RKO (cell line): ENCODE measurements at regions not wholly inside any gene's neighbourhood (a gene's known extent, or its start where the extent isn't known, plus 50 kb on each side); places are given as distances from the start of the nearest gene placed in this dataset.

ENCODE experiments used
- DNase-seq: peaks from one replicate; pipeline ENCODE4 v3.0.0-alpha.2; 2016; ENCODE audit warnings: low spot score

DNA sequence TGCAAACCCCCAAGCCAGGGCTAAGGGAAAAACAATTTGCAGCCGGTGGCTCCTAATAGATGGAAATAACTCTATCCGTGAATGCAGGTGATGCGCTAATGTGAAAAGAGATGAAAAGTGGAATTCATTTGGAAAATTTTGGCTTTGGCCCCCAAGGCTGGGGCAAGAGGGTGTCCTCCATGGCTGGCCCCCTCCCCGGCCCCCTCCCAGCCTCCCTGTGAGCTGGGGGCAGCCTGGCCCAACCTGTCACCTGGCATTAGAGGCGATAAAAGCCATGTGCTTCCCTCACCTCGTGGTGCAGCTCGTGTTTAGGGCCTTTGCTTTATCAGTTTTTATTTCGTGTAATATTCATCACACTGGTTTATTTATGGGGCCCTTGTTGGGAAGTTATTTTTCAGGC is 267.2 kb downstream of the ENGASE start:
- DNase-seq = no peak

DNA sequence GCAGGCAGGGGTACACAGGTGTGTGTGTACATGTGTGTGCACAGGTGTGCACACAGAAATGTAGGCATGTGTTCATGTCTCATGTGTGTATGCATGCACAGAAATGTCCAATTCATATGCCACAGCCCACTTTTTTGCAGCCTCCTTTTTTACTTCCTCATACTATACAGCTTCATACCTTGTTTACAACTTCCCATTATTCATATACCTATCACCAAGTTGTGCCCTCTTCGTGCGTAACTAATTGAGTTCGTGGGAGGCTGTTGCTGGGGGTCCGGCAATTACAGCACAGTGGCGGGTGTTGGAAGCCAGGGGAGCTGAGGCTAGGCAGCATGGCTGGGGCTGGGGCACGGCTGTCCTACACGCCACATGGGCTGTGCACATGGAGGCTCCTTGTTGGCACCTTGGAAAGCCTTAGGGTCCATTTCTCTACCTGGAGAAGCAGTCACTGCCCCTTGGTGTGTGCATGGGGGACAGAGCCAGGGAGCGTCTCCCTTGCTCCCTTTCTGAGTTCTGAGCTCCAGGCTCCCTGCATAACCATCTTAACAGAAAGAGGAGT is 266.7 kb downstream of the ENGASE start:
- no peak for DNase-seq

DNA sequence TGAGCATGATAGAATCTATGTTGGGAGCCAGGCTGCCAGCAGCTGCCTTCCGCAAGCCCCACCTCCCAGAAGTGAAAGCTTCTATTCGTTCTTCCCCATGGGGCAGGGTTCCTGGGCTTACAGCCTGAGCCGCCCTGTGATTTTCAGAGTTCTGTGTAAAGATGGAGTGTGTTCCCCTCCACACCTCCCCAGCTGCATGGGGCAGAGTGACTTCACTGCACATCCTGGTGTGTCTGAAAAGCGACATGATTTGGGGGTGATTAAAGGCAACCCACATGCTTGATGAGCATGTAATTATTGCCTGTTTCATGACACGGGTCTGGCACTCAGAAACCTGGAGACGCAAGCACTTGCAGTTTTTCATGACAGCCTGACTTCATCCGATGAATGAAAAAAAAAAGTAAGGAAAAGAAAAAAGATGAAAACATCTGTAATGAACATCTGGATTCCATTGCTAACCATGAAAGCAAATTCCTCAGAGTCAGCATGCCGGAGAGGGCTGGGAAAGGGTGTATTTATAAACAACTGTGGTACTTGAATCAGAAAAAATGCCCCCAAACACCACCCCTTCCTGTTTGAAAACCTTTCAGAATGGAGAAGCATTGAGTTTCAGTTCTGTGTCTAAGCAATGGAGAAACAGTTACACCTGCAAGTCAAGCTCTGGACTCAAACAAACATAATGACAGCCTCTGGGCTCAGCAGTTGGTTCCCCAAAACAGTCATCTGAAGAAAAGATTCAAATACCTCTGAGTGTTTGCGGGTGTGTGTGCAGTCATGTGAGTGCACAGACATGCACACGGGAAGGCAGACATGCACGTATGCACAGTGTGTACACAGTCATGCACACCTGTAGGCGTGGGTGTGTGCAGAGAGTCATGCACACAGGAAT is 266.0 kb downstream of the ENGASE start:
- no peak for DNase-seq

DNA sequence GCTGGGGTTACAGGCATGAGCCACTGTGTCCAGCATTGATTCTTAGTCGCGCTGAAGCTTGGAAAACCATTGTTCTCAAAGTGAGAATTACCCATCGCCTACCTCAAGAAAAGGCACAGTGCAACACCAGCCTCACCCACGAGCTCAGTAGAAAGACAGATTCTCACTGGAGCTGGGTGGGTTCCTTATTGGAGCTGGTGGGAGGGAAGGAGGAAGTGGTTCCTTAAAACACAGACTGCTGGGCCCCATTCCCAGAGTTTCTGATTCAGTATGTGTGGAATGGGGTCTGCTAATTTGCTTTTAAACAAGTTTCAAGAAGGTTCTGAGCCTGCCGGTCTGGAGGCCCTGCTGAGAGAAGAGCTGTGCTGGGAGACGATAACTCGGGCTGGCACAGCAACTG is 264.7 kb downstream of the ENGASE start:
- DNase-seq = no peak

DNA sequence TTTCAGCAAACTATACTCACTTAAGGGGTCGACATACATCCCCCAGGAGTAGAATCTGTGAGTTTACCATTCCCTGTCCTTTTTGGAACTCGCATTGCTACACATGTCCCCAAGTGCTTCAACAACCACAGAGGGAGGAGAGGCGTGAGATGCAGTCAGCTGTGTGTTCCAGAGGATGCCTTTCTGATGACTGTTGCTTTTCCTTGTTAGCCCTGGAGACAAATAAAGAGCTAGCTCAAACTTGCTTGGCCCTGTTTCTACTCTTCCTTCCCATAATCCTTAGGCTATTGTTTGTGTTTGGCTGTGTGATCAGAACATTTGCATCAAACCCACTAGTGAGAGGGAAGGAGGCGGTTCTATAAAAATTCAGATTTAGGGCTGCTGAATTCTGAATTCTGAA is 264.0 kb downstream of the ENGASE start:
- DNase-seq = no peak

DNA sequence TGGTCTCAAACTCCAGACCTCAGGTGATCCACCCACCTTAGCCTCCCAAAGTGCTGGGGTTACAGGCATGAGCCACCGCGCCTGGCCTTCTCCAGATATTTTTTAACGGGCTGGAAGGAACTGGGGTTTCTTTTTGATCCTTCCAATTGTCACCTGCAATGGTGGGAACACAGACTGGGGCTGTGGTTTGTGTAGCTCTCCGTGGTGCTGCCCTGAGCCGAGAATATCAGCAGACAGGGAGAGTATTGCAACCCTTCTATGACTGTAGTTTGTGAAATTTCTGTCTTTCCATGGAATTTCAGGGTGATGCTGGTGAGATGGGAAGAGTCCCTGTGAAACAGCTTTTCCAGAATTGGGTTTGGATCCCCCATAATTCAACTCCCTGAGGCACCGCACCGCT is 263.5 kb downstream of the ENGASE start:
- DNase-seq = no peak

DNA sequence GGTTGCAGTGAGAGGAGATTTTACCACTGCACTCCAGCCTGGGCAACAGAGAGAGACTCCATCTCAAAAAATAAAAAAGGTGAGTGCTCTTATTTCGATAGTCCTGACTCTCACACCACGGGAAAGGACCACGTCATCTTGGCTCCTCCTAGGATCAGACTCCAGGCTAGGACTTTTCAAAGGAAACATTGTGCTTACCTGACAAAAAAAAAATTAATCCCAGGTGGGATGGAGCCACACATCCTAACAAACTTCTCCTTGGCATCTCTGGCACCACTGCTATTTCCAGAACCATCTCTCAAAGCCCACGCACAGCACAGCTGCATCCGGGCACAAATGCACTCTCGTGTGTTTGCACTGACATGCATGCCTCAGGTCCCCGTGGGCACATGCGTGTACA is 262.4 kb downstream of the ENGASE start:
- no peak for DNase-seq

DNA sequence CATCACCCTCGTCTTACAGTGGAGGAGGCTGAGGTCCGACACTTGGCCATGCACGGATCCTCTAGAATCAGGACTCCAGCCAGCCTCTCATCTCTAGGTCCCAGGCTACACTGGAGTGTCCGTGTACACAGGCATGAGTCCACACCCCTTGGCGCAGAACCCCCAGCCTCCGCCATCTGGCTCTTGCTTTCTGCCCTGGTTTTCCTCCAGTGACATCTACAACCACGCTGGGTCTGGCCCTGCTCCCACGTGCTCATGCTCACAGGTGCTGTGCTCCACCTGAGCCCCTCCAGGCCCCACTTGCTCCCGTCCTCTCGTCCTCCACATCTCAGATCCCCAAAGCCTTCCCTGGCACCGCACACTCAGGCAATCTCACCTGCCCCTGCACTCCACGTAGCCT is 260.8 kb downstream of the ENGASE start:
- no peak for DNase-seq

DNA sequence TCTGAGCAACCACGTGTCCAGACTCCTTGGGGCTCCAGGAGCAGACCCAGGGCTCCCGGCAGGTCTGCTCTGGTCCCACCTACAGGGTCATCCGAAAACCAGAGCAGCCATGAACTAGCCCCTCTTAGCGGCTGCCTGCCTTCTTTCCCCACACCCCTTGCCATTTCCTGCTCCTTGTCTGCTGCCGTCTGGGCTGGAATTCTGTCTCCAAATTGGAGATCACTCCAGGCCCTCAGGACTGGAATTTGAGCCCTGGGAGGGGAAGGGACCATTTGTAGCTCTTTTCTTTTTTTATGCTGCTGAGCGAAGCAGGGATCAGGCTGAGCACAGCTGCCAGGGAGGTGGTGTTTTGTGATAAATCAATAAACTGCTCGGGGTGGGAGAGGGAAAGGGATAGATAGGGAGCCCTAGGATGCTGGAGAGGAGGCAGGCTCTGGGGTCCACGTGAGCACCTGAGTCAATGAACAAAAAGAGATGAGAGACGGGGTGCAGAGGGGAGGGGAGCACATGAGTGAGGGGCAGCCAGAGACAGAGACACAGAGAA is 257.5 kb downstream of the ENGASE start:
- DNase-seq = no peak

DNA sequence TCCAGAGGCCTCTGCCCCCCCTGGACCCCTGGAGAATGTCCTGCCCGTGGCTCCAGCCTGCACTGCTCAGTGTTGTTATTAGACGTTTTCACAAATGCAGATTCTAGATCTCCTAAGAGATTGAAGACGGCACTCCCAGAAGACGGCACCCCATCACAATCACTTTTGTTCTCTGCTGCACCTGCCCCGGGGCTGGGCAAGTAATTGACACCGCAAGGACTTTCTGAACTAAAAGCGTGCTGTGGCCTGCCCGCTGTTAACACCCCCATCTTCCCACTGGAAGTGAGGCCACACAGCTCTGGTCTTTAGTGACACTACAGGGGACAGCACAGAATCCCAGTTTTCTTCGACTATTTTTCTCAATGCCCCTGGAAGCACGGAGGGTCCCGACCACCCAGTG is 256.9 kb downstream of the ENGASE start:
- DNase-seq = no peak

DNA sequence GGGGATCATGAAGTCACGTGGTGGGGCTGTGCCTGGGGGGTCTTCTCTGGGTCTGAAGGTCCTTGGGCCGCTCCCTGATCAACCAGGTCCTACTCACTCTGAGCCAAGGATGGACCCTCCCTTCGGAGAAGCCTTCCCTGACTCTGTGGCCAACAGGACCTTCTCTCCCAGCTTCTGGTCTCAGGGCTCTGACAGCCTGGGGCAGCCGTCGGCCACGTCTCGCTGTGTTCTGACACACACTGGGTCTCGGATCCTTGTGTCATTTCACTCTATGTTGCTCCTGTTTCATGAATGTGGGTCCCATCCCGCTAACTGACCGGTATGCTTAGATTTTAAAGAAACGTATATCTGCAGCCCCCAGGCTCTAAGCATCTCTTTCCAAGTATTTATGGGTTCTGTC is 256.1 kb downstream of the ENGASE start:
- DNase-seq = no peak

DNA sequence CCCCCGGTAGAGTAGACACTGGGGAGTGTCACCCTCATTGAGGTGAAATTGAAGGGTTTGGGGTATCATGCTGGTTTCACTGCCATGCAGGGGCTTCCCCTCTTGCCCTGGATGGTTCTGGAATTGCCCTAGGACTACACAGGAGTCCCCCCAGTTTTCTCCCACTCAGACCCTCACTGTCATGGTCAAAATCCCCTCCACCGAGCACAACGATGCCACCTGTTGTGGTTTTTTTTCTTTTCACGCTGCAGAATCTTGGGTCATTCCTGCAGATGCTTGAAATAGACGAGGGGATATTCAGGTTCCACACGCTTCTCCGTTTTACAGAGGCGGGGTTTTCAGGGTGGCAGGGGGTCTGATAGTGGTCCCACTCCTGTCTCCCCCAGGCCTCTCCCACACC is 255.6 kb downstream of the ENGASE start:
- no peak for DNase-seq

DNA sequence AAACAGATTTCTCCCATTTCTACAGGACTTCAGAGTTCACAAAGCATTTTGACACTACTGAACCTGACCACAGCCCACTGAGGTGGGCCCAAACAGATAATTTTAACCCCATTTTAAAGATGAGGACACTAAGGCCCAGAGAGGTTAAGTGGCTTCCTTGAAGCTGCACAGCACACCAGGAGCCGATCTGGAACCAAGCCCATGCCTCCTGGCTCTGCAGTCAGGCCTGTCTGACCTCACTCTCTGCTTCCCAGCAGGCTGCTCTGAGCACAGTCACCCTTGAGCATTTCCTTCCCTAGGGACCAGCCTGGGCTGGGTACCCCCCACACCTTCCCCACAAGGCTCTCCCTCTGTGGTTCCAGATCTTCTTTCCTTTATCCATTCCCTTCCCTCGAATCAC is 252.2 kb downstream of the ENGASE start:
- DNase-seq = no peak

DNA sequence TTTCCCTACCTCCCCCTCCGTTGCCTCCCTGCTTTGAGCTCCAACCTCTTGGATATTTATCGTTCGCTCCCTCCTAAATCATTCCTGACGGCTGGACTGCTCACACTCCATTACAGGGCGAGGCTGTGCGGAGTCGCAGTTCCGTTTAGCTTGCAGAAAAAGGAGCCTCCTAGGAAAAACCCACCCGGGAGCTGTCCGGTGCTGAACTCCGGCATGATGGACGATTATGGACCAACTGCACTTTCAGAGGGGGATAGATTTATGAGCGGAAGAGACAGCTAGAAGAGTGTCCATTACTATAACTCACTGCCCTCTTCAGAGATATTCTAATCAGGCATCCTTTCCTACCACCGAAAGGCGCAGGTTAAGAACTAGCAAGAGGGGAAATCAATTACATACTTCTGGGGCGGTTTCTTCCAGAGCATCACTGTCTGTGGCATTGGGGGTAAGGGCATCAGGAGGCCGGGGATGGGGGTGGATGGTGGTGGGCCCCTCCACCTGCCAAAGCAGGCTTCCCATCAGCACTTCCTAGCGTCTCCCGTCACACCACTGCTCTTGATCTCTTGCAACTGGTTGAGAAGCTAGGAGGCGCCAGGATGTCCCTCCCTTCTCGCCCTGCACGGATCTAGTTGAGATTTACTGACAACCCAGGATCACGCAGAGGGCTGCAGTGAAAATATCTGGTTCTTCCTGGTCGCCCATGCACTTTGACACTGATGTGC is 251.2 kb downstream of the ENGASE start:
- DNase-seq = no peak

DNA sequence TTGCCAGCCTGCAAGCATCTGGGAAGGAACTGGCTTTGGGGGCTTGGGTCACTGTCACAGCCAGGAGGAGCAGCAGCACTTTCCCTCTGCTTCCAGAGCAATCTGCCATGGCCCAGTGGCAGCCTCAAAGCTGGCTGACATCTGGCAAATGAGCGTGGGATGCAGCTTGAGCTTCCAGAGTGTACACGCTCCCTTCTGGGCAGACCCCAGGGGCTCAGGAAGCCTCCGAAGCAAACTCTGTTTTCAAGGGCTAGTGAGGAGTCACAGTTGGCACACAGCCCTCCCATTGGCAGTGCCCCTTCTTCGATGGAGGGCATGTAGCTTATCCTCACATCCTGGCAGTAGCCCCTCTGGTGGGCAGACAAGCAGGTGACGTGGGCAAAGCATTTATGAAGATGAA is 249.6 kb downstream of the ENGASE start:
- DNase-seq = no peak

DNA sequence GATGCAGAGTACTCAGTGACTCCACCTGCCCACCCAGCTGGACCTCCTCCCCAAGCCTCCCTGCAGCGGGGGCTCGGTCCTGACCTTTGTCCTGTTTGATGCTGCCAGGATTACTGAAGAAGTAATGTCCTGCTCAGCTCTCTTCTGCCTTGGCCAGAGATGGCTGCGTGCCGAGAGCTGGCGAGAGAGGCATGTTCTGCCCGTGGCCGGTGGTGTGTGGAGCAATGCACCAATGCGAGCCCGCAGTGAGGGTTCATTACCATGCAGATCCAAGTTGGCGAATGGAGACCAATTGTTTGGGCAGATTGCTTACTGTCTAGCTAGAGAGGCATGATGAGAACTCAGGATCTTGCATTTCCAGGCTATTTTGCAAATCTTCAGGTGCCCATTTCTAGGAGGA is 248.9 kb downstream of the ENGASE start:
- no peak for DNase-seq

DNA sequence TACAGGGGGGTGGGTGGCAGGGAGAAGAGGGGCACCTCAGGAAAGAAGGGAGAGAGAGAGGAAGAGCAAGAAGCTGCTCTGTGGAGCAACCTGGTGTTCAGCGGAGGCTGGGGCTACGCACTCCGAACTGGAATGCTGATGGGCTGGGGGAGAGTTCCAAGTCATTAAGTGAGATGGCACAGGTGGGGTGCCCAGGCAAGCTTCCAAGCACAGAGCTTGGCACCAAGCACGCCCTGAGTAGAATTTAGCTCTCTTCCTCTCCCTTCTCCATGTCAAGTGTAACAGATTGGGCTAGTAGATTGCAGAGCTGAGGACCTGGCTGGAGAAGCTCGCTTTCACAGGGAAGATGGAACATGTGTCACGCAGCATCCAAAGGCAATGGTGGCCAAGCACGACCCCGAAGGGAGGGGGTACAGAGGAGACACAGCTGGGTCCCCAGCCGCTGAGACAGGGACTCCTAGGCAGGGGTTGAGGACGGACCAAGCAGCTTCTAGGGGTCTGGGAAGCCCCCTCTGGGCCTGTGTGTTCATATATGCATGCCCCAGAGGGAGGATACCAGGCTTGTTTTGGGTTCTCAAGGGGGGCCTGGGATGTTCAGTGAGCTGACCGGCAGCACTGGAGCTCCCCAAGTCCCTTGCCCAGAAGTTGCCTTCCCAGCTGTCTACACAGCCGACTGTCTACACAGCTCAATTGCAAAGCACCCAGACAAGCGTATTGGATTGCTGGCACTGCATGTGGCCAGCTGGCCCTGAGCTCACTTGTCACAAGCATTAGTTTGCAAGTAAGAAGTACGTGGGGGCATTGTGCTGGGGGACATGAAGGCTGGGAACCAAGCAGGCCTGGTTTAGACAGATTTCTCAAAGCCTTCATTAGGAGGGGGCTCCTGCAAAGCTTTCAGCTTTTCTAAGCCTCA is 247.8 kb downstream of the ENGASE start:
- no peak for DNase-seq

DNA sequence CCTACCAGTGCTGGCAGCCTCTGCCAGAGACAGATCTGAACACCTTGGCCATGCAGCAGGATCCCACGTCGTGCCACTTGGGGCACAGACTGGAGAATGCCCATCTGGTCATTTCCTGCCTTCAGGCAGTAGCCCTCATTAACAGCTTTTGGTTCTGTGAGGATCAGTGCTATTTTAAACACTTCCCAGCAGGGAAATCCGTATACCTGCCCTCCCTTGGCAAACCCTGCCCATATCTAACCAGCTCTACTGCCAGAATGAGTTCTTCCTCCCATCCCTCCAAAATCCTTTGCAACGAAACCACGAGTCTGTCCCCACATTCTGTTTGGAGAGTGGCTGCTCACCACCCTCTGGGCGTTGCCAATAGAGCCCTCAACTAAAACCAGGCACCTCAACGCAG is 245.7 kb downstream of the ENGASE start:
- no peak for DNase-seq

DNA sequence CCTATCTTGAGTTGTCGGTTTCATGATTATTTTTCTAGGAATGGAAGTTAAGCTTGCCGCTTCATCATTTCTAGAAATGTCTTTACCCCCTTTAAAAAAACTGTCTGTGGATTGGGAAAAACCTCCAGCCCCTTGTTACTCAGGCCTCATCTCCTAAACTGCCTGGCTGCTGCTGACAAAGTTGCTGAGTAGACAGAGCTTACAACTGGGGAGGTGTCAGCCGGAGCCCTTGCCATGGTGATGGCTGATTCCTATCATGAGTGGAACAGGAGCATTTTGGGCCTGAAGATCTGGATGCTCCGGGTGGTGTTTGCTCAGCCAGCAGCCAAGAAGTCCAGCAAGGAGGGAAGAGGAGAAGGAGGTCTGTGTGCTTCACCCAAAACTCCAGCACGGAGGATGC is 243.3 kb downstream of the ENGASE start:
- no peak for DNase-seq

DNA sequence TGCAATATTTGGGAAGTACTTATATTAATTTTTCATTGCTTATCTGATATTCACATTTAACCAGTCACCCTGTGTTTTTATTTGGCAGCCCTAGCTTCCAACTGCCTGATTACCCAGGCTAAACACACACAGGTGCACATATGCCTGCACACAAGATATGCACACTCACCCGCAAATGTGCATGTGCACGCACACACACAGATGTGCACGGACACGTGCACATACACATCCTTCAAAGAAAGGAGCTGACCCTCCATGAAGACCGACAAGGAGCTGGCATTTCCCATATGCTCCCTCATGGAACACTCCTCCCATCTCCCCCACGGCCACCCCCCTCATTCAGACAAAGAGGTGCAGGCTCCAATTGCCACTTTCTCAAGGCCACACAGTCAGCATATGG is 242.2 kb downstream of the ENGASE start:
- no peak for DNase-seq

DNA sequence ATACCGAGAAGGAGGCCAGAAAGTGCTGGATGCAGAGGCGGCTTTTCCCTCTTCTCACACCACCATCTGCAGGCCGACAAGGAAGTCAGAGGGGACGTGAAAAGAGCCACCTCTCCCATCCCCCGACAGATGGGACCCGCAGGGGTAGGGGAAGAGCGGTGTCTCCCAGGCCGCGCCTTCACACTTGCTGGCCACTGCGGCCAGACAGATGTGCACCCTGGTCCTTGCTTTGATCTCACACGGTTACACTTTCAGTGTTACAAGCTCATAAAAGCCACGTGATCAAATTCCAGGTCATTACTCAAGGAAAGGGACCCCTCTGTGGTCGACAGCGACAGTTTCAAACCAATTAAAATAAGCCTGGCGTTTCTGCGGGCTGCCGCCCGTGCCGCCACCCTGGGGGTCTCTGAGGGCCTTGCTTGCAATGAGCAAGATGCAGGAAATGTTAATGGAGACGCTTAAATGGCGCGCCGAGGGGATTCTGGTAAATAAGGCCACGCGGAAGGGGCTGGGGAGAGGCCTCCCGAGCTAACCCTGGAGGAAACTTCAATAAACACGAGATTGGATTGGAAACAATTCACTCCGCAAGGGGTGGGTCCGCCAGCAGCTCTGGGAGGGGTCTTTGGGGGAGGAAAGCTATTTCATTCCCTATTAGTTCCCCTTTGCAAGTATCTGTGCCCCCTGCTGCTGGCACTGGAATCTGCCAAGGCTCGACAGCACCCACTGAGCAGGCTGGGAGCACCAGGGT is 240.9 kb downstream of the ENGASE start:
- no peak for DNase-seq
